Sigmoid colon (tissue), 6 donors: ENCODE measurements at regions not wholly inside any gene's neighbourhood (a gene's known extent, or its start where the extent isn't known, plus 50 kb on each side); places are given as distances from the start of the nearest gene placed in this dataset.

Experiments
- DNase-seq: peaks from one replicate; pipeline ENCODE4 v3.0.0-alpha.2; 2019
- H3K27ac ChIP-seq, 4 donors: fragments of 200-600 bp; sonication (generic); one replicate each; pipeline ENCODE4 v1.5.1; 2016 to 2019; ENCODE audit warnings: mild to moderate bottlenecking in 1 of 4
- H3K27me3 ChIP-seq, 3 donors: fragments of 200-600 bp; sonication (generic); one replicate each; pipeline ENCODE4 v1.5.1; 2019; ENCODE audit warnings: mild to moderate bottlenecking in 1 of 3
- H3K36me3 ChIP-seq, 4 donors: fragments of 200-600 bp; sonication (generic); one replicate each; pipeline ENCODE4 v1.5.1; 2016 to 2019
- H3K4me1 ChIP-seq, 4 donors: fragments of 200-600 bp; sonication (generic); one replicate each; pipeline ENCODE4 v1.5.1; 2017 to 2019
- H3K4me3 ChIP-seq, 4 donors: fragments of 200-600 bp; sonication (generic); one replicate each; pipeline ENCODE4 v1.5.1; 2017 to 2019; ENCODE audit warnings: mild to moderate bottlenecking in 2 of 4, moderate library complexity in 1 of 4
- H3K9me3 ChIP-seq, 4 donors: fragments of 200-600 bp in 3 of 4; sonication (generic) in 3 of 4; one replicate each; pipeline versions ENCODE4 v1.5.1 to v1.6.1; 2013 to 2019
- EP300 ChIP-seq, 4 donors: sonication (generic); formaldehyde crosslinking; IDR thresholded peaks; one replicate each; pipeline ENCODE4 v1.6.1; 2017; ENCODE audit warnings: antibody characterized with exemption in 4 of 4
- POLR2A ChIP-seq, 2 donors: fragments of 450-650 bp; IDR thresholded peaks; one replicate each; pipeline ENCODE4 v1.6.1; 2016; ENCODE audit warnings: antibody characterized with exemption in 2 of 2, mild to moderate bottlenecking in 2 of 2, moderate library complexity in 2 of 2
- POLR2AphosphoS5 ChIP-seq, 4 donors: sonication (generic); formaldehyde crosslinking; IDR thresholded peaks; one replicate each; pipeline ENCODE4 v1.6.1; 2017; ENCODE audit warnings: antibody characterized with exemption in 4 of 4
- WGBS, 2 donors: extraction: QIAGEN DNeasy Blood & Tissue Kit; methylation state at CpG; one replicate each; pipeline ENCODE4 v1.1.7; 2013; 5-methylcytosine and 5-hydroxymethylcytosine counted together
- intact Hi-C: fragments of 100-400 bp; cut with DNase I; formaldehyde crosslinking; loops from one replicate; pipeline ENCODE4 v1.15.1; 2023
- TF ChIP-seq, protein P1 (sequence below), 4 experiments: fragments of 450-650 bp in 3 of 4; fragments of 200-600 bp in 1 of 4; IDR thresholded peaks; one replicate each; pipeline ENCODE4 v1.5.1; 2016 to 2019; ENCODE audit warnings: antibody characterized with exemption in 4 of 4, mild to moderate bottlenecking in 3 of 4, moderate library complexity in 2 of 4
- donor health status: healthy with polysubstance abuse.
- donor health status: healthy.

DNA sequence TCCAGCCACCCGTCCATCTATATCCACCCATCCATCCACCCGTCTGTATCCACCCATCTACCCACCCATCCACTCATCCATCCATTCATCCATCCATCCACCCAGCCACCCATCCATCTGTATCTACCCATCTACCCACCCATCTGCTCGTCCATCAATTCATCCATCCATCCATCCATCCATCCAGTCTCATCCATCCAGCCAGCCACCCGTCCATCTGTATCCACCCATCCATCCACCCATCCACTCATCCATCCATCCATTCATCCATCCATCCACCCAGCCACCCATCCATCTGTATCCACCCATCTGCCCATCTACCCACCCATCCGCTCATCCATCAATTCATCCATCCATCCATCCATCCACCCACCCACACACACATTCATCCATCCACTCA, 73.2 kb downstream of the UNCX start:
- DNase-seq: no peak
- intact Hi-C loops: no loop called here
- H3K27ac ChIP-seq: no peak overlapping the region
- H3K4me1 ChIP-seq: no peaks in the 10 kb centered on the region
- TF ChIP-seq, protein P1, sequence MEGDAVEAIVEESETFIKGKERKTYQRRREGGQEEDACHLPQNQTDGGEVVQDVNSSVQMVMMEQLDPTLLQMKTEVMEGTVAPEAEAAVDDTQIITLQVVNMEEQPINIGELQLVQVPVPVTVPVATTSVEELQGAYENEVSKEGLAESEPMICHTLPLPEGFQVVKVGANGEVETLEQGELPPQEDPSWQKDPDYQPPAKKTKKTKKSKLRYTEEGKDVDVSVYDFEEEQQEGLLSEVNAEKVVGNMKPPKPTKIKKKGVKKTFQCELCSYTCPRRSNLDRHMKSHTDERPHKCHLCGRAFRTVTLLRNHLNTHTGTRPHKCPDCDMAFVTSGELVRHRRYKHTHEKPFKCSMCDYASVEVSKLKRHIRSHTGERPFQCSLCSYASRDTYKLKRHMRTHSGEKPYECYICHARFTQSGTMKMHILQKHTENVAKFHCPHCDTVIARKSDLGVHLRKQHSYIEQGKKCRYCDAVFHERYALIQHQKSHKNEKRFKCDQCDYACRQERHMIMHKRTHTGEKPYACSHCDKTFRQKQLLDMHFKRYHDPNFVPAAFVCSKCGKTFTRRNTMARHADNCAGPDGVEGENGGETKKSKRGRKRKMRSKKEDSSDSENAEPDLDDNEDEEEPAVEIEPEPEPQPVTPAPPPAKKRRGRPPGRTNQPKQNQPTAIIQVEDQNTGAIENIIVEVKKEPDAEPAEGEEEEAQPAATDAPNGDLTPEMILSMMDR (IDR thresholded peaks at IDR 0.05): no peak
- no peak for TF ChIP-seq POLR2AphosphoS5 (IDR thresholded peaks at IDR 0.05)
- no peak for TF ChIP-seq EP300 (IDR thresholded peaks at IDR 0.05)
- TF ChIP-seq POLR2A (IDR thresholded peaks at IDR 0.05): no peak
- 76 to 91% methylated on average over 5 of the region's 5 CpGs for WGBS, 2 donors
- no peaks in the 10 kb centered on the region for H3K36me3 ChIP-seq
- H3K27me3 ChIP-seq: peaks cover 0 to 21% (median 5%) of the 10 kb centered on the region in 3 donors
- no peak overlapping the region for H3K4me3 ChIP-seq
- H3K9me3 ChIP-seq: no peaks in the 10 kb centered on the region

DNA sequence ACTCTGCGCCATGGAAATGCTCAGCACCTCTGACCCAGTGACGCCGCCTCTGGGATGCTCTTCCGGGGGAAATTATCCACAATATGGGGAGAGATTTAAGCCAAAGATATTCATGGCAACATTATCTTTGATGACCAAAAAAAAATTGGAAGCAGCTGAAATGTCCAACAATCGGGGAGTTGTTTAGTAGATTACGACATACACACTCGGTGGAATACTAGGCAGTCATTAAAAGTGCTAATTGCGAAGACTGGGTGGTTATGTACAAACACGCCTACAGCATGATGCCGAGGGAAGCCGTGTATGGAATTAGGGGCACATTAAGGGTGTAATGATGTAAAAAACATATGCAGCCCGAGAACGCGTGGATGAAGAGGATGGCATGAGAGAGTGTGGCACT, 75.2 kb downstream of the UNCX start:
- H3K27ac ChIP-seq: no peak overlapping the region
- H3K9me3 ChIP-seq: peaks cover 0 to 3% (median 0%) of the 10 kb centered on the region in 4 donors
- WGBS, 2 donors: 94 to 95% methylated on average over 14 of the region's 14 CpGs
- H3K4me3 ChIP-seq: no peak overlapping the region
- intact Hi-C loops: no loop called here
- peaks cover 0 to 8% (median 0%) of the 10 kb centered on the region in 3 donors for H3K27me3 ChIP-seq
- no peak for DNase-seq
- no peaks in the 10 kb centered on the region for H3K36me3 ChIP-seq
- no peaks in the 10 kb centered on the region for H3K4me1 ChIP-seq
- TF ChIP-seq, protein P1 (IDR thresholded peaks at IDR 0.05): no peak
- TF ChIP-seq POLR2A (IDR thresholded peaks at IDR 0.05) (no peak), POLR2AphosphoS5 (IDR thresholded peaks at IDR 0.05) (no peak)

DNA sequence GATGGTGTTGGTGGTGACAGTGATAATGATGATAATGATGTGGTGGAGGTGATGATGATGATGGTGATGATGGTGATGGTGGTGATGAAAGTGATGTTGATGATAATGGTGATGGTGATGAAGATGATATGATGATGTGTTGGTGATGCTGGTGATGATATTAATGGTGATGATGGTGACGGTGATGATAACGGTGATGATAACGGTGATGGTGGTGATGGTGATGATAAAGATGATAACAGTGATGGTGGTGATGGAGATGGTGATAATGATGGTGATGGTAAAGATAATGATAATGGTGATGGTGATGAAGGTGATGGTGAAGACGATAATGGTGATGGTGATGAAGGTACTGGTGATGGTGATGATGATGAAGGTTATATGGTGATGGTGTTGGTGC, 76.6 kb downstream of the UNCX start:
- no peak for TF ChIP-seq EP300 (IDR thresholded peaks at IDR 0.05)
- no peak for TF ChIP-seq POLR2A (IDR thresholded peaks at IDR 0.05)
- peaks cover 0 to 3% (median 0%) of the 10 kb centered on the region in 4 donors for H3K9me3 ChIP-seq
- DNase-seq: no peak
- WGBS, 2 donors: 94 to 96% methylated on average over 4 of the region's 4 CpGs
- no peaks in the 10 kb centered on the region for H3K36me3 ChIP-seq
- H3K4me1 ChIP-seq: no peaks in the 10 kb centered on the region
- no peak overlapping the region for H3K4me3 ChIP-seq
- H3K27ac ChIP-seq: no peak overlapping the region
- H3K27me3 ChIP-seq: peaks cover 0 to 8% (median 0%) of the 10 kb centered on the region in 3 donors
- intact Hi-C loops: no loop called here

DNA sequence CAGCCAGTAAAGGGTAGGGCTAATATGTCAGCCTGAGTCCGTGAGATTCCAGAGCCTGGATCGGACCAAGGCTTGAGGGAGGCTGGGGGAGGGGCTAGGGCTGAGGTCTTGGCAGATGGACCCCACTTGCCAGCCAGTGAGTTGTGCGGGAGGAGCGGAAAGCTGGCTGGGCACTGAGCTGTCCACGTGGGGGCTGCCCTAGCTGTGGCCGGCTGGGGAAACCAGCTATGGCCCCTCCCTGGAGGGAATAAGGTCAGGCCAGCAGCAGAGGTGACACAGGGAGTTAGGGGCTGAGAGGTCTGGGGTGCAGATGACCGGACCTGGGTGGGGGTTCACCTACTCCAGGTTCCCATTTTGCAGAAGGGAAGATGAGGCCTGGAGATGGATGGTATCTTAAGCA, 77.3 kb downstream of the UNCX start:
- intact Hi-C loops: no loop called here
- Histone ChIP-seq H3K36me3 (no peaks in the 10 kb centered on the region), H3K27ac (no peak overlapping the region), H3K9me3 (peaks cover 0 to 3% (median 0%) of the 10 kb centered on the region in 4 donors), H3K4me3 (no peak overlapping the region), H3K4me1 (no peaks in the 10 kb centered on the region), H3K27me3 (peaks cover 0 to 8% (median 0%) of the 10 kb centered on the region in 3 donors)
- DNase-seq: no peak
- 77 to 84% methylated on average over 7 of the region's 7 CpGs for WGBS, 2 donors
- no peak for TF ChIP-seq POLR2A (IDR thresholded peaks at IDR 0.05)
- no peak for TF ChIP-seq POLR2AphosphoS5 (IDR thresholded peaks at IDR 0.05)
- TF ChIP-seq, protein P1 (IDR thresholded peaks at IDR 0.05): no peak
- no peak for TF ChIP-seq EP300 (IDR thresholded peaks at IDR 0.05)

DNA sequence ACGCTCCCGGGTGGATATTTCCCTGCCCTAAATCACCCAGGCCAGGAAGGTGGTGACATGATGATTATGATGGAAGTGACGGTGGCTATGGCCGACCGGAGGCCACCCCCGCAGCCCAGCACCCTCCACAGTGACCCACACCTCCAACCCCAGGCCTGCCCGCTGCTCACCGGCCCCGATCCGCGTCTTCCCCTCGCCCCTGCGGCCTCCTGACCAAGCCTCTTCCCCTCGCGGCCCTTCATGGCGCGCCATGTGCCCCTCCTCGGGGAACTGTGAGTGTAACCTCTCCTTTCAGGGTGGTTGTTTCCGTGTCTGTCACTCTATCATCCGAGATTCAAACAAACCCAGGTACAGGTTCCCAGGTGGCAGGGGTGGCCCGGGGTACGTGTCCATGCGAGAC, 78.3 kb downstream of the UNCX start:
- Histone ChIP-seq H3K27me3 (peaks cover 0 to 8% (median 0%) of the 10 kb centered on the region in 3 donors), H3K27ac (no peak overlapping the region), H3K4me3 (no peak overlapping the region), H3K9me3 (peaks cover 0 to 3% (median 0%) of the 10 kb centered on the region in 4 donors), H3K4me1 (no peaks in the 10 kb centered on the region), H3K36me3 (no peaks in the 10 kb centered on the region)
- 79 to 80% methylated on average over 23 of the region's 23 CpGs for WGBS, 2 donors
- TF ChIP-seq POLR2A (IDR thresholded peaks at IDR 0.05): no peak
- no peak for TF ChIP-seq EP300 (IDR thresholded peaks at IDR 0.05)
- no peak for TF ChIP-seq POLR2AphosphoS5 (IDR thresholded peaks at IDR 0.05)
- TF ChIP-seq, protein P1 (IDR thresholded peaks at IDR 0.05): no peak
- intact Hi-C loops: no loop called here
- DNase-seq: no peak
